DND-41 (cell line): ENCODE measurements at regions not wholly inside any gene's neighbourhood (a gene's known extent, or its start where the extent isn't known, plus 50 kb on each side); places are given as distances from the start of the nearest gene placed in this dataset.

Experiments used
- ATAC-seq: fragments of 200-7000 bp; cut with Tn5 transposase; 3 replicates; pipeline ENCODE4 v1.9.1; 2021; ENCODE audit warnings: low read depth; ENCODE audit not compliant: insufficient read depth
- DNase-seq: peaks from one replicate; pipeline ENCODE4 v3.0.0-alpha.2; 2020
- H2AFZ ChIP-seq: 2 replicates; pipeline ENCODE4 v1.6.0; 2012; ENCODE audit warnings: low read depth, low read length
- H3K27ac ChIP-seq: 2 replicates; pipeline ENCODE4 v1.5.1; 2012; ENCODE audit warnings: low read length, inconsistent platforms
- H3K27me3 ChIP-seq: fragments of 200-600 bp; sonication (generic); 2 replicates; pipeline ENCODE4 v1.6.0; 2012; ENCODE audit warnings: low read length, mild to moderate bottlenecking, inconsistent platforms; ENCODE audit not compliant: insufficient read depth, poor library complexity
- H3K36me3 ChIP-seq: 2 replicates; pipeline ENCODE4 v1.5.1; 2012; ENCODE audit warnings: low read length, inconsistent platforms; ENCODE audit not compliant: insufficient read depth
- H3K4me1 ChIP-seq: 2 replicates; pipeline ENCODE4 v1.5.1; 2012; ENCODE audit warnings: mild to moderate bottlenecking, low read length; ENCODE audit not compliant: insufficient read depth
- H3K4me2 ChIP-seq: 2 replicates; pipeline ENCODE4 v1.6.0; 2012; ENCODE audit warnings: mild to moderate bottlenecking, moderate library complexity, low read length, inconsistent platforms; ENCODE audit not compliant: insufficient read depth
- H3K4me3 ChIP-seq, 2 experiments: fragments of 200-600 bp in 1 of 2; shearing (Covaris generic) in 1 of 2; 2 replicates each; pipeline ENCODE4 v1.5.1; 2012 to 2016; ENCODE audit warnings: inconsistent platforms in 2 of 2, low read length in 2 of 2, mild to moderate bottlenecking in 2 of 2, low read depth in 1 of 2, moderate library complexity in 1 of 2
- H3K79me2 ChIP-seq: 2 replicates; pipeline ENCODE4 v1.6.0; 2012; ENCODE audit warnings: low read length, inconsistent platforms; ENCODE audit not compliant: insufficient read depth
- H3K9ac ChIP-seq: 2 replicates; pipeline ENCODE4 v1.6.0; 2012; ENCODE audit warnings: low read depth, mild to moderate bottlenecking, inconsistent platforms, low read length, moderate library complexity
- H3K9me3 ChIP-seq: 2 replicates; pipeline ENCODE4 v1.5.1; 2012; ENCODE audit warnings: low read length, moderate library complexity, mild to moderate bottlenecking, inconsistent platforms; ENCODE audit not compliant: insufficient read depth, severe bottlenecking
- H4K20me1 ChIP-seq: 2 replicates; pipeline ENCODE4 v1.6.0; 2012; ENCODE audit warnings: low read length; ENCODE audit not compliant: insufficient read depth
- EZH2 ChIP-seq: IDR thresholded peaks from 3 replicates; pipeline ENCODE4 v1.6.1; 2012; ENCODE audit warnings: borderline replicate concordance, low read depth, mild to moderate bottlenecking, moderate library complexity, low read length, inconsistent platforms; ENCODE audit not compliant: severe bottlenecking
- TF ChIP-seq, protein P1 (sequence below): IDR thresholded peaks from 2 replicates; pipeline ENCODE4 v1.5.1; 2012; ENCODE audit warnings: borderline replicate concordance, low read length, moderate library complexity, mild to moderate bottlenecking; ENCODE audit not compliant: poor library complexity, severe bottlenecking; ENCODE audit errors: extremely low read depth

DNA sequence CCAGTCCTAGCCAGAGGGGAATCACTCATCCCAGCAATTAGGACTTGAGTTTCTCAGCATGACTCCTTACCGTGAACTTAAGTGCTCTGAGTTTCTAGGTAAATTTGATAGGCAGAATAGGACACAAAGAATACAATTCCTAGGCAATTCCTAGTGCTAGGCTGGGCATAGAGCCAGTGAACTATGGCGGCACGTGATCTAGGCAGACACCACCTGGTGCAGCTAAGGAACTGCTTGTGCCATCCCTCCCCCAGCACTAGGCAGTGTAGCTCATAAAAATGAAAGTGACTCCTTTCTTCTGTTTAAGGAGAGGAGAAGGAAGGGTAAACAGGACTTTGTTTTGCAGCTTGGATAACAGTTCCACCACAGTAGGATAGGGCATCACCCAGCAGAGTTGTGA lies 736.3 kb upstream of the PCDH7 start:
- Histone ChIP-seq H2AFZ (no peak overlapping the region), H3K9ac (no peak overlapping the region), H3K4me1 (no peaks in the 10 kb centered on the region), H3K27ac (no peak overlapping the region), H3K79me2 (no peaks in the 10 kb centered on the region), H3K4me3 (no peak overlapping the region), H3K9me3 (no peaks in the 10 kb centered on the region), H3K4me2 (no peak overlapping the region), H3K27me3 (no peaks in the 10 kb centered on the region), H3K36me3 (no peaks in the 10 kb centered on the region), H4K20me1 (no peaks in the 10 kb centered on the region)
- no peak for ATAC-seq
- TF ChIP-seq EZH2: no peak
- TF ChIP-seq, protein P1, sequence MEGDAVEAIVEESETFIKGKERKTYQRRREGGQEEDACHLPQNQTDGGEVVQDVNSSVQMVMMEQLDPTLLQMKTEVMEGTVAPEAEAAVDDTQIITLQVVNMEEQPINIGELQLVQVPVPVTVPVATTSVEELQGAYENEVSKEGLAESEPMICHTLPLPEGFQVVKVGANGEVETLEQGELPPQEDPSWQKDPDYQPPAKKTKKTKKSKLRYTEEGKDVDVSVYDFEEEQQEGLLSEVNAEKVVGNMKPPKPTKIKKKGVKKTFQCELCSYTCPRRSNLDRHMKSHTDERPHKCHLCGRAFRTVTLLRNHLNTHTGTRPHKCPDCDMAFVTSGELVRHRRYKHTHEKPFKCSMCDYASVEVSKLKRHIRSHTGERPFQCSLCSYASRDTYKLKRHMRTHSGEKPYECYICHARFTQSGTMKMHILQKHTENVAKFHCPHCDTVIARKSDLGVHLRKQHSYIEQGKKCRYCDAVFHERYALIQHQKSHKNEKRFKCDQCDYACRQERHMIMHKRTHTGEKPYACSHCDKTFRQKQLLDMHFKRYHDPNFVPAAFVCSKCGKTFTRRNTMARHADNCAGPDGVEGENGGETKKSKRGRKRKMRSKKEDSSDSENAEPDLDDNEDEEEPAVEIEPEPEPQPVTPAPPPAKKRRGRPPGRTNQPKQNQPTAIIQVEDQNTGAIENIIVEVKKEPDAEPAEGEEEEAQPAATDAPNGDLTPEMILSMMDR: no peak
- no peak for DNase-seq

DNA sequence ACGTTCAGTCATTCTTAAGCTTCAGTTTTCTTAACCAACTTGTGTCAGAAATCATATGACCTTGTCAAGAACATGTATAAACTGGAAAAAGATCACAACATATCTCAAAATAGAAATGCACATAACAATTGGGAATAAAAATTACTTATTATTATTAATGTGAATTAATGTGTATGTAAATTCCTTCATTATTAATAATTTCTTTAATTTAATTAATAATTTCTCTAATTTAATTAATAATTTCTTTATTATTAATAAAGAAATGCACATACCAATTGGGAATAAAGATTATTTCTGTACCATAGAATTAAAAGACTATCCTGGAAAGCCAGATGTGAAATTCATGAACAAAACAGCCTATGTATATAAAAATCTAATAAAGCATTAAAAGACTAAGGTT lies 718.5 kb upstream of the PCDH7 start:
- TF ChIP-seq, protein P1: no peak
- TF ChIP-seq EZH2: no peak

DNA sequence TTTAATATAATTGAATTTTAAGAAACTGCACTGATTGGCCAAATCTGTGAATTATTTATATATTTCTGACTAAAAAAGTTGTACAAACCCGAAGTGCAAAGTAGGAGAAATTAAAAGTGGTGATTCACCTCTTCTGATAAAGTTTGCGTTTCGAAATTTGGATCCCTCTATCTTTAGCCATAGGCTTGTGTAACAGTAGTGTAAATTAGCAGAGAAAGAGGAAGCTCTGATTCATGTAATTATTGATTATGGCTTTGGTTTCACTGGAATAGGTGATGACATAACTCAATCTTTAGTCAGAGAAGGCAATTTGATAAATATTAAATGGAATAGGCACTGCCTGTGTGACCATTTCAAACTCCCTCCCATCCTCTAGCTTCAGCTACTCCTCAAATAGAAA lies 717.8 kb upstream of the PCDH7 start:
- H4K20me1 ChIP-seq: no peaks in the 10 kb centered on the region
- H2AFZ ChIP-seq: no peak overlapping the region
- no peaks in the 10 kb centered on the region for H3K27me3 ChIP-seq
- H3K4me3 ChIP-seq: no peak overlapping the region
- no peak overlapping the region for H3K9ac ChIP-seq
- H3K36me3 ChIP-seq: no peaks in the 10 kb centered on the region
- no peak overlapping the region for H3K4me2 ChIP-seq
- no peaks in the 10 kb centered on the region for H3K4me1 ChIP-seq
- DNase-seq (no peak), ATAC-seq (no peak)
- H3K79me2 ChIP-seq: no peaks in the 10 kb centered on the region
- TF ChIP-seq, protein P1: no peak
- TF ChIP-seq EZH2: no peak
- peaks cover 1% of the 10 kb centered on the region for H3K9me3 ChIP-seq
- H3K27ac ChIP-seq: no peak overlapping the region

More for the DNA sequence above, 718.5 kb upstream of the PCDH7 start:
- DNase-seq (no peak), ATAC-seq (no peak)
- no peak overlapping the region for H3K4me3 ChIP-seq
- no peaks in the 10 kb centered on the region for H3K27me3 ChIP-seq
- H2AFZ ChIP-seq: no peak overlapping the region
- no peak overlapping the region for H3K27ac ChIP-seq
- H3K36me3 ChIP-seq: no peaks in the 10 kb centered on the region
- no peaks in the 10 kb centered on the region for H3K9me3 ChIP-seq
- H3K4me2 ChIP-seq: no peak overlapping the region
- H3K9ac ChIP-seq: no peak overlapping the region
- no peaks in the 10 kb centered on the region for H3K79me2 ChIP-seq
- H3K4me1 ChIP-seq: no peaks in the 10 kb centered on the region
- no peaks in the 10 kb centered on the region for H4K20me1 ChIP-seq

DNA sequence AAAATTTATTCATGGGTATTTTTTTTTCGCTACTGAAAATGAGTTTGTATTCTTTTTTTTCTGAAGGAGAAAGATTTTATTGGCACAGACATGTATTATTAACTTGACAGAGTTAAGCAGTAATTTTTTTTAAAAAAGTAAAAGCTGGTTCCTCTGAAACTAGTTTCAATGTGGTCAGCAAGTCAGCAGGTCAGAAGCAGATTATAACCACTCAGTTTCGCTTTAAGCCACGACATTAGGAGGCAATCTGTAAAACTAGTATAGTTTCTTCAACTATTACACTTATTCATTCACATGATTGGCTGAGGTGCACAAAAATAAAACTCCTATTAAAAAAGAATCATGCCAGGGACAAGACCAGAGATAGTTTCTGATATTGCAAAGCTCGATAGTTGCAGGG lies 714.2 kb upstream of the PCDH7 start:
- H3K36me3 ChIP-seq: no peaks in the 10 kb centered on the region
- H3K4me3 ChIP-seq: no peak overlapping the region
- no peak overlapping the region for H2AFZ ChIP-seq
- no peak for TF ChIP-seq EZH2
- TF ChIP-seq, protein P1: no peak
- H3K27me3 ChIP-seq: no peaks in the 10 kb centered on the region
- peaks cover 3% of the 10 kb centered on the region for H3K9me3 ChIP-seq
- no peak for DNase-seq
- no peak for ATAC-seq
- no peaks in the 10 kb centered on the region for H3K79me2 ChIP-seq
- H3K9ac ChIP-seq: no peak overlapping the region
- H4K20me1 ChIP-seq: no peaks in the 10 kb centered on the region
- no peak overlapping the region for H3K4me2 ChIP-seq
- H3K27ac ChIP-seq: no peak overlapping the region
- H3K4me1 ChIP-seq: no peaks in the 10 kb centered on the region
